HEK293 (cell line): ENCODE measurements at regions not wholly inside any gene's neighbourhood (a gene's known extent, or its start where the extent isn't known, plus 50 kb on each side); places are given as distances from the start of the nearest gene placed in this dataset.

Experiments
- CTCF ChIA-PET: fragments of 350-600 bp; formaldehyde crosslinking; extraction: SDS; loops from one replicate; lab custom pipeline; 2021; ENCODE audit warnings: antibody characterized with exemption; lab: Yijun Ruan, JAX
- POLR2A ChIA-PET: fragments of 300-600 bp; formaldehyde crosslinking; extraction: SDS; loops from one replicate; lab custom pipeline; 2020; ENCODE audit warnings: antibody characterized with exemption, inconsistent platforms; lab: Yijun Ruan, JAX
- H3K27ac ChIP-seq: fragments of 200-500 bp; sonication (Bioruptor generic); 2 replicates; pipeline ENCODE4 v1.5.1; 2014; ENCODE audit warnings: low read depth, low read length, control low read depth, inconsistent platforms; ENCODE audit errors: extremely low read depth
- H3K36me3 ChIP-seq, 2 experiments: fragments of 200-500 bp in 1 of 2; sonication (Bioruptor generic) in 1 of 2; 1 replicate in 1 of 2; 2 replicates in 1 of 2; pipeline ENCODE4 v1.5.1; 2014 to 2017; ENCODE audit warnings: inconsistent platforms in 2 of 2, low read length in 2 of 2; ENCODE audit not compliant: control insufficient read depth in 2 of 2, insufficient read depth in 1 of 2
- H3K4me1 ChIP-seq: fragments of 200-500 bp; sonication (Bioruptor generic); 2 replicates; pipeline ENCODE4 v1.5.1; 2014; ENCODE audit warnings: mild to moderate bottlenecking, low read length, inconsistent platforms; ENCODE audit not compliant: control insufficient read depth, insufficient read depth
- H3K4me3 ChIP-seq: 2 replicates; pipeline ENCODE4 v1.5.1; 2011; ENCODE audit warnings: low read depth, mild to moderate bottlenecking, control low read depth, low read length, moderate library complexity
- H3K9me3 ChIP-seq: fragments of 200-500 bp; sonication (Bioruptor generic); 2 replicates; pipeline ENCODE4 v1.5.1; 2014; ENCODE audit warnings: low read depth, low read length, inconsistent platforms; ENCODE audit not compliant: control insufficient read depth, insufficient read depth
- RBAK ChIP-seq: fragments of 450-650 bp; formaldehyde crosslinking; IDR thresholded peaks from 2 replicates; pipeline ENCODE4 v1.5.1; 2016; ENCODE audit warnings: missing biosample characterization, missing genetic modification characterization
- REPIN1 ChIP-seq: fragments of 450-650 bp; formaldehyde crosslinking; IDR thresholded peaks from 2 replicates; pipeline ENCODE4 v1.5.1; 2017; ENCODE audit warnings: missing biosample characterization, missing genetic modification characterization, low read depth
- ZBTB17 ChIP-seq: fragments of 450-650 bp; formaldehyde crosslinking; IDR thresholded peaks from 2 replicates; pipeline ENCODE4 v1.5.1; 2016; ENCODE audit warnings: missing biosample characterization, missing genetic modification characterization
- ZBTB21 ChIP-seq: fragments of 450-650 bp; formaldehyde crosslinking; IDR thresholded peaks from 2 replicates; pipeline ENCODE4 v1.5.1; 2017; ENCODE audit warnings: missing biosample characterization, missing genetic modification characterization
- ZFP37 ChIP-seq: fragments of 450-650 bp; formaldehyde crosslinking; IDR thresholded peaks from 2 replicates; pipeline ENCODE4 v1.5.1; 2016; ENCODE audit warnings: missing biosample characterization, missing genetic modification characterization
- ZNF10 ChIP-seq: fragments of 450-650 bp; formaldehyde crosslinking; IDR thresholded peaks from 2 replicates; pipeline ENCODE4 v1.5.1; 2017; ENCODE audit warnings: missing biosample characterization, missing genetic modification characterization
- ZNF146 ChIP-seq: fragments of 450-650 bp; formaldehyde crosslinking; IDR thresholded peaks from 2 replicates; pipeline ENCODE4 v1.5.1; 2016; ENCODE audit warnings: missing biosample characterization, missing genetic modification characterization
- ZNF155 ChIP-seq: fragments of 450-650 bp; formaldehyde crosslinking; IDR thresholded peaks from 2 replicates; pipeline ENCODE4 v1.5.1; 2016; ENCODE audit warnings: missing biosample characterization, missing genetic modification characterization
- ZNF48 ChIP-seq: fragments of 450-650 bp; formaldehyde crosslinking; IDR thresholded peaks from 2 replicates; pipeline ENCODE4 v1.5.1; 2016; ENCODE audit warnings: missing biosample characterization, missing genetic modification characterization
- ZNF558 ChIP-seq: fragments of 450-650 bp; formaldehyde crosslinking; IDR thresholded peaks from 2 replicates; pipeline ENCODE4 v1.5.1; 2016; ENCODE audit warnings: missing biosample characterization, missing genetic modification characterization
- ZNF660 ChIP-seq: fragments of 450-650 bp; IDR thresholded peaks from 2 replicates; pipeline ENCODE4 v1.5.1; 2018; ENCODE audit warnings: missing biosample characterization, mild to moderate bottlenecking, missing genetic modification characterization
- ZNF777 ChIP-seq: fragments of 450-650 bp; formaldehyde crosslinking; IDR thresholded peaks from 2 replicates; pipeline ENCODE4 v1.5.1; 2017; ENCODE audit warnings: missing biosample characterization, missing genetic modification characterization, borderline replicate concordance
- ZSCAN23 ChIP-seq: fragments of 450-650 bp; formaldehyde crosslinking; IDR thresholded peaks from 2 replicates; pipeline ENCODE4 v1.5.1; 2016; ENCODE audit warnings: missing biosample characterization, missing genetic modification characterization
- TF ChIP-seq, protein P1 (sequence below): fragments of 450-650 bp; formaldehyde crosslinking; IDR thresholded peaks from 2 replicates; pipeline ENCODE4 v1.5.1; 2017; ENCODE audit warnings: missing biosample characterization, mild to moderate bottlenecking, missing genetic modification characterization, moderate library complexity
- TF ChIP-seq, protein P2 (sequence below): IDR thresholded peaks from 2 replicates; pipeline ENCODE4 v1.6.1; 2011; ENCODE audit warnings: mild to moderate bottlenecking, low read depth, low read length, borderline replicate concordance
- TF ChIP-seq, protein P3 (sequence below): fragments of 450-650 bp; formaldehyde crosslinking; IDR thresholded peaks from 2 replicates; pipeline ENCODE4 v1.5.0; 2017; ENCODE audit warnings: missing biosample characterization, missing genetic modification characterization, borderline replicate concordance
- TF ChIP-seq, protein P4 (sequence below): fragments of 450-650 bp; formaldehyde crosslinking; IDR thresholded peaks from 2 replicates; pipeline ENCODE4; 2016; ENCODE audit warnings: missing biosample characterization, missing genetic modification characterization
- TF ChIP-seq, protein P5 (sequence below): fragments of 450-650 bp; formaldehyde crosslinking; IDR thresholded peaks from 2 replicates; pipeline ENCODE4 v1.5.1; 2016; ENCODE audit warnings: missing biosample characterization, missing genetic modification characterization

DNA sequence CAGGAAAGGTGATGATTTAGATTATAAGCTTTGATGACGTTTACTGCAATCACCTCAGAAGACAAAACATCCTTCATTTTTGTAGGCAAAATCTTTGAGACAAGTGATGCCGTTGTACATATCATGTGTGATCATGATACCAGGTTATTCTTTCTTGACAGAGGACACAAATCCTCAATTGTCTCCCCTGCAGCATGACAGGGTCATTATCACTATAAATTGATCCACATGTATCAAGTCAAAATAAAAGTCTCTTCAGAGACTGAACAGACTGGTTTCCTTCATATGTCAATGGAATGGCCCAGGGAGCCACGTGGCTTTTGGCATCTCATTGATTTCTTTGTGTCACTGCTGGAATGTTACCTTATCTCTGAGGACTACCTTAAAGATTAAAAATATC lies 995.7 kb downstream of the FLRT2 start:
- H3K4me1 ChIP-seq: no peaks in the 10 kb centered on the region
- no peak overlapping the region for H3K27ac ChIP-seq
- POLR2A ChIA-PET: no interaction called here
- no peak for TF ChIP-seq REPIN1 (tag by site-specific recombination)
- TF ChIP-seq ZNF146: no peak
- TF ChIP-seq ZNF10 (tag by site-specific recombination): no peak
- TF ChIP-seq, protein P1, sequence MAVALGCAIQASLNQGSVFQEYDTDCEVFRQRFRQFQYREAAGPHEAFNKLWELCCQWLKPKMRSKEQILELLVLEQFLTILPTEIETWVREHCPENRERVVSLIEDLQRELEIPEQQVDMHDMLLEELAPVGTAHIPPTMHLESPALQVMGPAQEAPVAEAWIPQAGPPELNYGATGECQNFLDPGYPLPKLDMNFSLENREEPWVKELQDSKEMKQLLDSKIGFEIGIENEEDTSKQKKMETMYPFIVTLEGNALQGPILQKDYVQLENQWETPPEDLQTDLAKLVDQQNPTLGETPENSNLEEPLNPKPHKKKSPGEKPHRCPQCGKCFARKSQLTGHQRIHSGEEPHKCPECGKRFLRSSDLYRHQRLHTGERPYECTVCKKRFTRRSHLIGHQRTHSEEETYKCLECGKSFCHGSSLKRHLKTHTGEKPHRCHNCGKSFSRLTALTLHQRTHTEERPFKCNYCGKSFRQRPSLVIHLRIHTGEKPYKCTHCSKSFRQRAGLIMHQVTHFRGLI: no peak
- TF ChIP-seq, protein P2, sequence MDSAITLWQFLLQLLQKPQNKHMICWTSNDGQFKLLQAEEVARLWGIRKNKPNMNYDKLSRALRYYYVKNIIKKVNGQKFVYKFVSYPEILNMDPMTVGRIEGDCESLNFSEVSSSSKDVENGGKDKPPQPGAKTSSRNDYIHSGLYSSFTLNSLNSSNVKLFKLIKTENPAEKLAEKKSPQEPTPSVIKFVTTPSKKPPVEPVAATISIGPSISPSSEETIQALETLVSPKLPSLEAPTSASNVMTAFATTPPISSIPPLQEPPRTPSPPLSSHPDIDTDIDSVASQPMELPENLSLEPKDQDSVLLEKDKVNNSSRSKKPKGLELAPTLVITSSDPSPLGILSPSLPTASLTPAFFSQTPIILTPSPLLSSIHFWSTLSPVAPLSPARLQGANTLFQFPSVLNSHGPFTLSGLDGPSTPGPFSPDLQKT: no peak
- TF ChIP-seq ZFP37: no peak
- no peak for TF ChIP-seq ZNF660
- no peaks in the 10 kb centered on the region for H3K36me3 ChIP-seq
- no peak overlapping the region for H3K4me3 ChIP-seq
- CTCF ChIA-PET: no interaction called here
- H3K9me3 ChIP-seq: no peaks in the 10 kb centered on the region

DNA sequence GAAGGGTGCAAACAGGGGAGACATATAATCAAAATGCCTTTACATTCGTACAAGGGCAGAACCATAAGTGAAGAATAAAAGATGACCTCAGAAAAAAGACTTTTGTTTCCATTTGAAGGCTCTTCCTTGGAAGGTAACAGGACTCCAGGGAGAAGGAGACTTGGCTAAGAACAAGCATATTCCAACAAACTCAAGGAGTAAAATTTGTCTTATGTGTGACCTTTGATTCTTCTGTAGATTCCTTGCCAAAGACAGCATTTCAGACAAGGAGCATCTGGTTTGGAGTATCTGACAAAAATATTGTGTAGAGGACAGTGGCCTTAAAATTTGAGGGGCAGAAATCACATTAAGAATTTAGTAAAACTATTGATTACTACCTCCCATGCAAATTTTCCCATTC lies 991.9 kb downstream of the FLRT2 start:
- Histone ChIP-seq H3K4me1 (no peaks in the 10 kb centered on the region), H3K27ac (no peak overlapping the region), H3K4me3 (no peak overlapping the region), H3K9me3 (no peaks in the 10 kb centered on the region), H3K36me3 (no peaks in the 10 kb centered on the region)
- TF ChIP-seq ZNF155 (tag by site-specific recombination) (no peak), ZNF558 (no peak), RBAK (no peak), ZBTB17 (tag by site-specific recombination) (no peak), ZFP37 (no peak), ZSCAN23 (tag by site-specific recombination) (no peak), ZBTB21 (tag by site-specific recombination) (no peak), ZNF48 (no peak), ZNF777 (tag by site-specific recombination) (no peak)
- TF ChIP-seq, protein P3, sequence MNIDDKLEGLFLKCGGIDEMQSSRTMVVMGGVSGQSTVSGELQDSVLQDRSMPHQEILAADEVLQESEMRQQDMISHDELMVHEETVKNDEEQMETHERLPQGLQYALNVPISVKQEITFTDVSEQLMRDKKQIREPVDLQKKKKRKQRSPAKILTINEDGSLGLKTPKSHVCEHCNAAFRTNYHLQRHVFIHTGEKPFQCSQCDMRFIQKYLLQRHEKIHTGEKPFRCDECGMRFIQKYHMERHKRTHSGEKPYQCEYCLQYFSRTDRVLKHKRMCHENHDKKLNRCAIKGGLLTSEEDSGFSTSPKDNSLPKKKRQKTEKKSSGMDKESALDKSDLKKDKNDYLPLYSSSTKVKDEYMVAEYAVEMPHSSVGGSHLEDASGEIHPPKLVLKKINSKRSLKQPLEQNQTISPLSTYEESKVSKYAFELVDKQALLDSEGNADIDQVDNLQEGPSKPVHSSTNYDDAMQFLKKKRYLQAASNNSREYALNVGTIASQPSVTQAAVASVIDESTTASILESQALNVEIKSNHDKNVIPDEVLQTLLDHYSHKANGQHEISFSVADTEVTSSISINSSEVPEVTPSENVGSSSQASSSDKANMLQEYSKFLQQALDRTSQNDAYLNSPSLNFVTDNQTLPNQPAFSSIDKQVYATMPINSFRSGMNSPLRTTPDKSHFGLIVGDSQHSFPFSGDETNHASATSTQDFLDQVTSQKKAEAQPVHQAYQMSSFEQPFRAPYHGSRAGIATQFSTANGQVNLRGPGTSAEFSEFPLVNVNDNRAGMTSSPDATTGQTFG (tag by site-specific recombination): no peak
- TF ChIP-seq, protein P4, sequence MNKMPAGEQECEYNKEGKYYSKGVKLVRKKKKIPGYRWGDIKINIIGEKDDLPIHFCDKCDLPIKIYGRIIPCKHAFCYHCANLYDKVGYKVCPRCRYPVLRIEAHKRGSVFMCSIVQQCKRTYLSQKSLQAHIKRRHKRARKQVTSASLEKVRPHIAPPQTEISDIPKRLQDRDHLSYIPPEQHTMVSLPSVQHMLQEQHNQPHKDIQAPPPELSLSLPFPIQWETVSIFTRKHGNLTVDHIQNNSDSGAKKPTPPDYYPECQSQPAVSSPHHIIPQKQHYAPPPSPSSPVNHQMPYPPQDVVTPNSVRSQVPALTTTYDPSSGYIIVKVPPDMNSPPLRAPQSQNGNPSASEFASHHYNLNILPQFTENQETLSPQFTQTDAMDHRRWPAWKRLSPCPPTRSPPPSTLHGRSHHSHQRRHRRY: no peak
- TF ChIP-seq, protein P5, sequence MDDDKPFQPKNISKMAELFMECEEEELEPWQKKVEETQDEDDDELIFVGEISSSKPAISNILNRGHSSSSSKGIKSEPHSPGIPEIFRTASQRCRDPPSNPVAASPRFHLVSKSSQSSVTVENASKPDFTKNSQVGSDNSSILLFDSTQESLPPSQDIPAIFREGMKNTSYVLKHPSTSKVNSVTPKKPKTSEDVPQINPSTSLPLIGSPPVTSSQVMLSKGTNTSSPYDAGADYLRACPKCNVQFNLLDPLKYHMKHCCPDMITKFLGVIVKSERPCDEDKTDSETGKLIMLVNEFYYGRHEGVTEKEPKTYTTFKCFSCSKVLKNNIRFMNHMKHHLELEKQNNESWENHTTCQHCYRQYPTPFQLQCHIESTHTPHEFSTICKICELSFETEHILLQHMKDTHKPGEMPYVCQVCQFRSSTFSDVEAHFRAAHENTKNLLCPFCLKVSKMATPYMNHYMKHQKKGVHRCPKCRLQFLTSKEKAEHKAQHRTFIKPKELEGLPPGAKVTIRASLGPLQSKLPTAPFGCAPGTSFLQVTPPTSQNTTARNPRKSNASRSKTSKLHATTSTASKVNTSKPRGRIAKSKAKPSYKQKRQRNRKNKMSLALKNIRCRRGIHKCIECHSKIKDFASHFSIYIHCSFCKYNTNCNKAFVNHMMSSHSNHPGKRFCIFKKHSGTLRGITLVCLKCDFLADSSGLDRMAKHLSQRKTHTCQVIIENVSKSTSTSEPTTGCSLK (tag by site-specific recombination): no peak
- CTCF ChIA-PET: interaction anchor here (0.6 kb wide), 1 partner anchor 32 kb away, joined by 6 read pairs; no protein-coding TSS in a partner anchor
- POLR2A ChIA-PET: no interaction called here
